Uterus (tissue), 2 donors: ENCODE measurements at regions not wholly inside any gene's neighbourhood (a gene's known extent, or its start where the extent isn't known, plus 50 kb on each side); places are given as distances from the start of the nearest gene placed in this dataset.
"Not testable (repeated sequence)": the region's sequence is repeated elsewhere in the genome, so short reads cannot be mapped to it uniquely, and the experiment has no call there.

ENCODE experiments used
- POLR2A ChIP-seq, 2 donors: fragments of 450-650 bp; IDR thresholded peaks; one replicate each; pipeline ENCODE4 v1.6.1; 2016; ENCODE audit warnings: antibody characterized with exemption in 2 of 2, mild to moderate bottlenecking in 1 of 2, moderate library complexity in 1 of 2
- TF ChIP-seq, protein P1 (sequence below), 4 experiments: fragments of 200-600 bp in 2 of 4; fragments of 450-650 bp in 2 of 4; sonication (generic) in 2 of 4; IDR thresholded peaks; one replicate each; pipeline ENCODE4 v1.5.1; 2016 to 2019; ENCODE audit warnings: antibody characterized with exemption in 4 of 4, mild to moderate bottlenecking in 2 of 4, moderate library complexity in 1 of 4

DNA sequence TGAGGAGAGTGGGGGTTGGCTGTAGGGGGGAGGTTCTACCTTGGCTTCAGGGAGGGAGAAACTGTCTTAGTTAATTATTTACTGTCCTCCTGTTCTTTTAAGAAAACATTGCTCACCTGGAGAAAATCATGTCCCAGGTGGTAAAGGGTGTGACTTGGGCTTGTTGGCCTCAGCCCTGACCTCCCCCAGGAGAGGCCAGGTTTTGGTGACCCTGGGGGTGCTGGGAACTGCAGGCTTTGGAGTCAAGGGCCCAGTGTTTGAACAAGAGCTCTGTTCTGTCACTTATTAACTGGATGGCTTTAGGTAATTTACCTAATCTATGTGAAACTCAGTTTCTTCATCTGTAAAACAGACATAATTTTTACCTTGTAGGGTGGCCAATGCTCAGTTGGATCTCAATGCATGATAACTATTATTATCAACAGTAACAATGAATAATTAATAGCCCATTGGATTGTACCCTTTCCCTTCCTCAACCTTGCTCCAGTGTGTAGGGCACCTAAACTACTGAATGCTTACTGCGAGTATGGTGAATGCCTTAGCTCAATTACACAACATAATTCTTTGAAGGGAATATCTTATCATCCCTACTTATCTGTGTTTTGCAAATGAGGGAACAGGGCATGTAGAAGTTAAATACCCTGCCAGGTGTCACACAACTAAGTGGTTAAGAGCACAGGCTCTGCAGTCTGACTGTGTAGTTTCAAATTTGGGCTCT, 959.4 kb upstream of the DEFB115 start:
- TF ChIP-seq POLR2A (IDR thresholded peaks at IDR 0.05) = not testable (repeated sequence)
- TF ChIP-seq, protein P1, sequence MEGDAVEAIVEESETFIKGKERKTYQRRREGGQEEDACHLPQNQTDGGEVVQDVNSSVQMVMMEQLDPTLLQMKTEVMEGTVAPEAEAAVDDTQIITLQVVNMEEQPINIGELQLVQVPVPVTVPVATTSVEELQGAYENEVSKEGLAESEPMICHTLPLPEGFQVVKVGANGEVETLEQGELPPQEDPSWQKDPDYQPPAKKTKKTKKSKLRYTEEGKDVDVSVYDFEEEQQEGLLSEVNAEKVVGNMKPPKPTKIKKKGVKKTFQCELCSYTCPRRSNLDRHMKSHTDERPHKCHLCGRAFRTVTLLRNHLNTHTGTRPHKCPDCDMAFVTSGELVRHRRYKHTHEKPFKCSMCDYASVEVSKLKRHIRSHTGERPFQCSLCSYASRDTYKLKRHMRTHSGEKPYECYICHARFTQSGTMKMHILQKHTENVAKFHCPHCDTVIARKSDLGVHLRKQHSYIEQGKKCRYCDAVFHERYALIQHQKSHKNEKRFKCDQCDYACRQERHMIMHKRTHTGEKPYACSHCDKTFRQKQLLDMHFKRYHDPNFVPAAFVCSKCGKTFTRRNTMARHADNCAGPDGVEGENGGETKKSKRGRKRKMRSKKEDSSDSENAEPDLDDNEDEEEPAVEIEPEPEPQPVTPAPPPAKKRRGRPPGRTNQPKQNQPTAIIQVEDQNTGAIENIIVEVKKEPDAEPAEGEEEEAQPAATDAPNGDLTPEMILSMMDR (IDR thresholded peaks at IDR 0.05) = not testable (repeated sequence)
